Fibroblast of skin of left biceps (primary cell): ENCODE measurements at regions not wholly inside any gene's neighbourhood (a gene's known extent, or its start where the extent isn't known, plus 50 kb on each side); places are given as distances from the start of the nearest gene placed in this dataset.
"Not testable (repeated sequence)": the region's sequence is repeated elsewhere in the genome, so short reads cannot be mapped to it uniquely, and the experiment has no call there.

Source experiments
- DNase-seq, 2 experiments: peaks; one replicate each; pipeline ENCODE4 v3.0.0-alpha.2; 2013; ENCODE audit warnings: low read depth in 2 of 2

GRCh38 chr5:17400724-17401469 is 97.1 kb upstream of the TAF11L2 start:
- DNase-seq = no peak

GRCh38 chr5:17401470-17402288 is 96.4 kb upstream of the TAF11L2 start:
- no peak for DNase-seq

GRCh38 chr5:17402289-17403121 is 95.5 kb upstream of the TAF11L2 start:
- DNase-seq = no peak

GRCh38 chr5:17403695-17404490 is 94.1 kb upstream of the TAF11L2 start:
- no peak for DNase-seq

- no peak for DNase-seq
Observed at GRCh38 chr5:17405976-17406375, 92.1 kb upstream of the TAF11L2 start.

- peak; percentile 12 to 17 for DNase-seq
Observed at GRCh38 chr5:17406423-17406838, 91.6 kb upstream of the TAF11L2 start.

GRCh38 chr5:17411436-17412402 is 86.3 kb upstream of the TAF11L2 start:
- peak; percentile 62 to 64 for DNase-seq

- DNase-seq = no peak
Observed at GRCh38 chr5:17412760-17413671, 85.0 kb upstream of the TAF11L2 start.

GRCh38 chr5:17413691-17414090 is 84.3 kb upstream of the TAF11L2 start:
- no peak for DNase-seq

- DNase-seq = no peak
Observed at GRCh38 chr5:17415321-17415758, 82.7 kb upstream of the TAF11L2 start.

GRCh38 chr5:17416374-17416773 is 81.7 kb upstream of the TAF11L2 start:
- DNase-seq = not testable (repeated sequence)

GRCh38 chr5:17424674-17425073 is 73.4 kb upstream of the TAF11L2 start:
- DNase-seq = no peak

GRCh38 chr5:17425385-17426070 is 72.5 kb upstream of the TAF11L2 start:
- DNase-seq = no peak

GRCh38 chr5:17426104-17426749 is 71.8 kb upstream of the TAF11L2 start:
- DNase-seq = no peak

GRCh38 chr5:17428176-17428800 is 69.7 kb upstream of the TAF11L2 start:
- DNase-seq = no peak

GRCh38 chr5:17429353-17429752 is 68.7 kb upstream of the TAF11L2 start:
- DNase-seq = no peak

GRCh38 chr5:17430241-17430640 is 67.8 kb upstream of the TAF11L2 start:
- no peak for DNase-seq
